ENCODE measurements at regions not wholly inside any gene's neighbourhood (a gene's known extent, or its start where the extent isn't known, plus 50 kb on each side); places are given as distances from the start of the nearest gene placed in this dataset.

DNA sequence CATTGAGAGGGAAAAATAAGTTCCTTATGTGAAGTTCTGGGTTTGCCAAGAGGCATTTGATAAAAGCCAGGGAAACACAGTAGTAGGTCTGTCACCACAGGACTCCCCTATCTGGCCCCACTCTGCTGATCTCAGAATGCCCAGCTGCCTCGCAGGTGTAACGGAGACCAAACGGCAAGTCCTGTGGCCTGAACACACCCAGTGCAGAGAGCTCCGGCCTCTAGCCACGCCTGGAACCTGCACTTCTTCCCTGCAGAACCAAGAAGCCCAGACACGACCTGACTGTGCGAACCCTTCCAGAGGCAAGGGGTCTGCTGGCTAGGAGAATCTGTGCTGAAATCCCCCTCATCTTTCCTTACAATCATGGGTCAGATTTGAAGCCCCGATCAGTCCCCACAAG lies 432.8 kb upstream of the B3GAT1 start:
- TF ChIP-seq SP1 (IDR thresholded peaks at IDR 0.05) (no peak), ZNF384 (IDR thresholded peaks at IDR 0.05) (no peak), NFRKB (IDR thresholded peaks at IDR 0.05) (no peak), SUZ12 (IDR thresholded peaks at IDR 0.05) (no peak), TARDBP (IDR thresholded peaks at IDR 0.05) (no peak), FOXK2 (IDR thresholded peaks at IDR 0.05) (no peak), HDGF (IDR thresholded peaks at IDR 0.05; ENCODE audit: borderline replicate concordance) (no peak), FOXA1 (IDR thresholded peaks at IDR 0.05) (no peak), ELF4 (IDR thresholded peaks at IDR 0.05) (no peak), ARNT (IDR thresholded peaks at IDR 0.05) (no peak)
- TF ChIP-seq, protein P1, sequence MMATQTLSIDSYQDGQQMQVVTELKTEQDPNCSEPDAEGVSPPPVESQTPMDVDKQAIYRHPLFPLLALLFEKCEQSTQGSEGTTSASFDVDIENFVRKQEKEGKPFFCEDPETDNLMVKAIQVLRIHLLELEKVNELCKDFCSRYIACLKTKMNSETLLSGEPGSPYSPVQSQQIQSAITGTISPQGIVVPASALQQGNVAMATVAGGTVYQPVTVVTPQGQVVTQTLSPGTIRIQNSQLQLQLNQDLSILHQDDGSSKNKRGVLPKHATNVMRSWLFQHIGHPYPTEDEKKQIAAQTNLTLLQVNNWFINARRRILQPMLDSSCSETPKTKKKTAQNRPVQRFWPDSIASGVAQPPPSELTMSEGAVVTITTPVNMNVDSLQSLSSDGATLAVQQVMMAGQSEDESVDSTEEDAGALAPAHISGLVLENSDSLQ (IDR thresholded peaks at IDR 0.05): no peak
